HL-60 (cell line): ENCODE measurements at regions not wholly inside any gene's neighbourhood (a gene's known extent, or its start where the extent isn't known, plus 50 kb on each side); places are given as distances from the start of the nearest gene placed in this dataset.

ENCODE experiments used
- DNase-seq, 2 experiments: peaks; one replicate each; pipeline ENCODE4 v3.0.0-alpha.2; 2010 to 2020; ENCODE audit warnings: low read depth in 1 of 2, low spot score in 1 of 2
- H3K27ac ChIP-seq: fragments of 250-450 bp; sonication (Bioruptor Pico); replicated peaks from 2 replicates; pipeline ENCODE4 v1.5.1; 2020; ENCODE audit warnings: mild to moderate bottlenecking, moderate library complexity
- H3K27me3 ChIP-seq: fragments of 250-450 bp; sonication (Bioruptor Pico); 2 replicates; pipeline ENCODE4 v1.5.1; 2021; ENCODE audit warnings: mild to moderate bottlenecking, moderate library complexity; ENCODE audit not compliant: insufficient read depth, poor library complexity, severe bottlenecking
- H3K4me3 ChIP-seq: replicated peaks from 2 replicates; pipeline ENCODE4 v1.5.1; 2011; ENCODE audit warnings: mild to moderate bottlenecking, control low read depth, low read length; ENCODE audit not compliant: insufficient read depth
- GABPA ChIP-seq: IDR thresholded peaks from 2 replicates; pipeline ENCODE4 v1.6.1; 2012; ENCODE audit warnings: low read depth
- POLR2AphosphoS5 ChIP-seq: IDR thresholded peaks from 2 replicates; pipeline ENCODE4 v1.6.1; 2012; ENCODE audit warnings: low read depth
- REST ChIP-seq: IDR thresholded peaks from 2 replicates; pipeline ENCODE4 v1.6.1; 2012; ENCODE audit warnings: low read depth; ENCODE audit not compliant: insufficient replicate concordance
- SPI1 ChIP-seq: IDR thresholded peaks from 2 replicates; pipeline ENCODE4 v1.6.1; 2012; ENCODE audit warnings: low read depth, mild to moderate bottlenecking, borderline replicate concordance
- TF ChIP-seq, protein P1 (sequence below): IDR thresholded peaks from one replicate; pipeline ENCODE4 v1.5.1; 2011; ENCODE audit warnings: low read length, control low read depth, inconsistent platforms; ENCODE audit not compliant: insufficient read depth

DNA sequence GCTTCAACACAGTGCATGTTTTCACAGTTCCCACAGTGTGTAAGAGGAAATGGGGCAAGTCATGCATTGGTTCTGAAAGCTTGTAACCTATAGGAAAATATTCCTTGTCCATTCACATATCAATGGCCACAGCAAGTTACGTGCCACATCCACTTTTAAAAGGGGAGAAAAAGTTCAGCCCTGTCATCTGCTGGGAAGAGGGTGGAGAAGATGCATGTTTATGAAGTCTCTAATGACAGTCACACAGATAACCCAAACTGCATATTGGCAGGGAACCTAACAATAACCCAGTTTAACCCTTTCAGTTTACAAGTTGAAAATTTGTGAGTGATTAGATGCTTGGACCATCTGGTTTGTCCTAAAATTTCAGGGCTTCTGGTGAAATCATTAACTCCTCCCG, 159.3 kb downstream of the MTRR start:
- Histone ChIP-seq H3K27me3 (no peaks in the 10 kb centered on the region), H3K27ac (no peak overlapping the region), H3K4me3 (no peak overlapping the region)
- TF ChIP-seq POLR2AphosphoS5 = no peak
- TF ChIP-seq, protein P1, sequence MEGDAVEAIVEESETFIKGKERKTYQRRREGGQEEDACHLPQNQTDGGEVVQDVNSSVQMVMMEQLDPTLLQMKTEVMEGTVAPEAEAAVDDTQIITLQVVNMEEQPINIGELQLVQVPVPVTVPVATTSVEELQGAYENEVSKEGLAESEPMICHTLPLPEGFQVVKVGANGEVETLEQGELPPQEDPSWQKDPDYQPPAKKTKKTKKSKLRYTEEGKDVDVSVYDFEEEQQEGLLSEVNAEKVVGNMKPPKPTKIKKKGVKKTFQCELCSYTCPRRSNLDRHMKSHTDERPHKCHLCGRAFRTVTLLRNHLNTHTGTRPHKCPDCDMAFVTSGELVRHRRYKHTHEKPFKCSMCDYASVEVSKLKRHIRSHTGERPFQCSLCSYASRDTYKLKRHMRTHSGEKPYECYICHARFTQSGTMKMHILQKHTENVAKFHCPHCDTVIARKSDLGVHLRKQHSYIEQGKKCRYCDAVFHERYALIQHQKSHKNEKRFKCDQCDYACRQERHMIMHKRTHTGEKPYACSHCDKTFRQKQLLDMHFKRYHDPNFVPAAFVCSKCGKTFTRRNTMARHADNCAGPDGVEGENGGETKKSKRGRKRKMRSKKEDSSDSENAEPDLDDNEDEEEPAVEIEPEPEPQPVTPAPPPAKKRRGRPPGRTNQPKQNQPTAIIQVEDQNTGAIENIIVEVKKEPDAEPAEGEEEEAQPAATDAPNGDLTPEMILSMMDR = no peak
- TF ChIP-seq REST = no peak
- no peak for TF ChIP-seq SPI1
- no peak for TF ChIP-seq GABPA
- no peak for DNase-seq

GRCh38 chr5:8033261-8033660, 164.3 kb downstream of the MTRR start:
- no peak overlapping the region for H3K27ac ChIP-seq
- no peak for DNase-seq
- H3K27me3 ChIP-seq = no peaks in the 10 kb centered on the region
- H3K4me3 ChIP-seq = no peak overlapping the region
- no peak for TF ChIP-seq POLR2AphosphoS5
- TF ChIP-seq, protein P1 = no peak
- TF ChIP-seq REST = no peak
- TF ChIP-seq GABPA = no peak
- TF ChIP-seq SPI1 = no peak

GRCh38 chr5:8034852-8035251, 165.9 kb downstream of the MTRR start:
- H3K27me3 ChIP-seq = no peaks in the 10 kb centered on the region
- TF ChIP-seq, protein P1 = no peak
- TF ChIP-seq POLR2AphosphoS5 = no peak
- no peak for TF ChIP-seq GABPA
- no peak for TF ChIP-seq REST
- TF ChIP-seq SPI1 = no peak
- H3K4me3 ChIP-seq = no peak overlapping the region
- DNase-seq = no peak
- no peak overlapping the region for H3K27ac ChIP-seq
